Ecto neural progenitor cell (in vitro differentiated cells): ENCODE measurements at regions not wholly inside any gene's neighbourhood (a gene's known extent, or its start where the extent isn't known, plus 50 kb on each side); places are given as distances from the start of the nearest gene placed in this dataset.

Experiments used
- DNase-seq: peaks from one replicate; pipeline ENCODE4 v3.0.0-alpha.2; 2018; ENCODE audit warnings: low spot score

- no peak for DNase-seq
Observed at GRCh38 chr7:27364344-27364758, 121.7 kb downstream of the EVX1 start.

GRCh38 chr7:27367179-27367932, 124.8 kb downstream of the EVX1 start:
- no peak for DNase-seq

- DNase-seq, result no peak
Observed at GRCh38 chr7:27367933-27368549, 125.4 kb downstream of the EVX1 start.

- no peak for DNase-seq
Observed at GRCh38 chr7:27374958-27375841, 132.6 kb downstream of the EVX1 start.

GRCh38 chr7:27375958-27376357, 133.4 kb downstream of the EVX1 start:
- DNase-seq, result no peak

GRCh38 chr7:27377988-27378387, 135.4 kb downstream of the EVX1 start:
- no peak for DNase-seq

GRCh38 chr7:27382307-27382706, 139.7 kb downstream of the EVX1 start:
- no peak for DNase-seq

- DNase-seq, result no peak
Observed at GRCh38 chr7:27386581-27386980, 144.0 kb downstream of the EVX1 start.

GRCh38 chr7:27387864-27388263, 145.3 kb downstream of the EVX1 start:
- DNase-seq, result no peak

- DNase-seq, result no peak
Observed at GRCh38 chr7:27388561-27388960, 146.0 kb downstream of the EVX1 start.

GRCh38 chr7:27389496-27389895, 146.9 kb downstream of the EVX1 start:
- DNase-seq, result no peak

GRCh38 chr7:27392477-27392876, 149.9 kb downstream of the EVX1 start:
- no peak for DNase-seq

- no peak for DNase-seq
Observed at GRCh38 chr7:27394871-27395270, 152.3 kb downstream of the EVX1 start.

- DNase-seq, result no peak
Observed at GRCh38 chr7:27395626-27396025, 153.0 kb downstream of the EVX1 start.

- DNase-seq, result no peak
Observed at GRCh38 chr7:27397503-27397902, 154.9 kb downstream of the EVX1 start.

GRCh38 chr7:27398851-27399250, 156.2 kb downstream of the EVX1 start:
- DNase-seq, result no peak

- no peak for DNase-seq
Observed at GRCh38 chr7:27399791-27400567, 157.4 kb downstream of the EVX1 start.

GRCh38 chr7:27405780-27406179, 163.2 kb downstream of the EVX1 start:
- no peak for DNase-seq

GRCh38 chr7:27409311-27409710, 166.7 kb downstream of the EVX1 start:
- no peak for DNase-seq

GRCh38 chr7:27409776-27410175, 167.2 kb downstream of the EVX1 start:
- DNase-seq, result no peak

- no peak for DNase-seq
Observed at GRCh38 chr7:27410812-27411544, 168.4 kb downstream of the EVX1 start.
